ENCODE measurements at regions not wholly inside any gene's neighbourhood (a gene's known extent, or its start where the extent isn't known, plus 50 kb on each side); places are given as distances from the start of the nearest gene placed in this dataset.

GRCh38 chr6:22770054-22770453 is 200.7 kb downstream of the HDGFL1 start:
- no peak for DNase-seq (ENCODE audit: low spot score)
- Histone ChIP-seq H3K79me2 (ENCODE audit: insufficient read depth, low read length) (no peaks in the 10 kb centered on the region), H3K4me2 (ENCODE audit: low read depth, low read length) (no peak overlapping the region), H3K9ac (ENCODE audit: insufficient read depth, low read depth, low read length) (no peak overlapping the region), H2AFZ (ENCODE audit: low read length) (no peak overlapping the region), H3K9me3 (ENCODE audit: low read length) (peaks cover 91% of the 10 kb centered on the region), H3K27ac (ENCODE audit: extremely low read length, insufficient read depth, low read length) (no peak overlapping the region), H3K36me3 (replicated peaks in 1 of 2; ENCODE audit: control insufficient read depth in 1 of 2, insufficient read depth in 2 of 2, low read length in 2 of 2) (no peaks in the 10 kb centered on the region), H4K20me1 (ENCODE audit: insufficient read depth, low read length) (no peaks in the 10 kb centered on the region), H3K4me3 (replicated peaks in 1 of 3; ENCODE audit: insufficient read depth in 1 of 3, low read depth in 2 of 3, low read length in 3 of 3) (no peak overlapping the region), H3K27me3 (ENCODE audit: control insufficient read depth in 1 of 2, insufficient read depth in 2 of 2, low read length in 2 of 2) (no peaks in the 10 kb centered on the region), H3K4me1 (ENCODE audit: insufficient read depth, low read length) (no peaks in the 10 kb centered on the region)
- 21% methylated on average over 1 of the region's 1 CpG for WGBS (ENCODE audit: low lambda C conversion rate)
- ChIA-PET POLR2A (no interaction called here), CTCF (ENCODE audit: low intra/inter-chr PET ratio, low total read pairs) (no interaction called here)
- no peak for ATAC-seq
- in situ Hi-C loops (cut with HindIII; ENCODE audit: extremely low pct_ligation_motif_present, low pct_unique_long_range_greater_than_20kb) = no loop called here
- no TSS peak for BruUV-seq (replicated peaks)
- no peak for FAIRE-seq
- intact Hi-C loops (cut with micrococcal nuclease; ENCODE audit: unreplicated experiment) = no loop called here
- TF ChIP-seq SNAPC4 (CRISPR knock-in tag; IDR thresholded peaks at IDR 0.05) (no peak), ZNF784 (CRISPR knock-in tag; IDR thresholded peaks at IDR 0.05; ENCODE audit: borderline replicate concordance) (no peak), SIX1 (CRISPR knock-in tag; IDR thresholded peaks at IDR 0.05; ENCODE audit: borderline replicate concordance) (no peak), ATF7 (IDR thresholded peaks at IDR 0.05) (no peak), ATF7 (CRISPR knock-in tag; IDR thresholded peaks at IDR 0.05) (no peak), ZNF710 (CRISPR knock-in tag; IDR thresholded peaks at IDR 0.05; ENCODE audit: borderline replicate concordance) (no peak), THRA (CRISPR knock-in tag; IDR thresholded peaks at IDR 0.05; ENCODE audit: borderline replicate concordance) (no peak), HNRNPLL (IDR thresholded peaks at IDR 0.05; ENCODE audit: low read depth, low read length, poor library complexity, severe bottlenecking) (no peak), NFKBIZ (CRISPR knock-in tag; IDR thresholded peaks at IDR 0.05) (no peak), HDAC2 (CRISPR knock-in tag; IDR thresholded peaks at IDR 0.05) (no peak), PLRG1 (conservative IDR thresholded peaks at IDR 0.05) (no peak), TAF1 (CRISPR knock-in tag; IDR thresholded peaks at IDR 0.05) (no peak), ZNF230 (CRISPR knock-in tag; IDR thresholded peaks at IDR 0.05) (no peak), RBAK (CRISPR knock-in tag; IDR thresholded peaks at IDR 0.05) (no peak), NAIF1 (CRISPR knock-in tag; IDR thresholded peaks at IDR 0.05; ENCODE audit: borderline replicate concordance) (no peak), ZSCAN20 (CRISPR knock-in tag; IDR thresholded peaks at IDR 0.05; ENCODE audit: borderline replicate concordance) (no peak), U2AF2 (IDR thresholded peaks at IDR 0.05; ENCODE audit: low read depth, low read length) (no peak), KDM4B (CRISPR knock-in tag; IDR thresholded peaks at IDR 0.05) (no peak), ZC3H4 (CRISPR knock-in tag; IDR thresholded peaks at IDR 0.05; ENCODE audit: borderline replicate concordance) (no peak)

All from HepG2 (cell line).